ENCODE measurements at regions not wholly inside any gene's neighbourhood (a gene's known extent, or its start where the extent isn't known, plus 50 kb on each side); places are given as distances from the start of the nearest gene placed in this dataset.
"Not testable (repeated sequence)": the region's sequence is repeated elsewhere in the genome, so short reads cannot be mapped to it uniquely, and the experiment has no call there.

GRCh38 chr4:116537828-116538227 lies 547.5 kb downstream of the TRAM1L1 start:
- no peak overlapping the region for H3K27ac ChIP-seq
- intact Hi-C loops (cut with DNase I): no loop called here
- DNase-seq (no peak), ATAC-seq (no peak)
- no peaks in the 10 kb centered on the region for H3K9me3 ChIP-seq
- TF ChIP-seq POLR2A (IDR thresholded peaks at IDR 0.05): no peak
- no peak for TF ChIP-seq CTCF (IDR thresholded peaks at IDR 0.05)
- H3K36me3 ChIP-seq (replicated peaks in 1 of 2; ENCODE audit: insufficient read depth in 1 of 2, low read depth in 2 of 2): no peaks in the 10 kb centered on the region
- H3K27me3 ChIP-seq: no peaks in the 10 kb centered on the region
- no peak overlapping the region for H3K4me3 ChIP-seq
- no peaks in the 10 kb centered on the region for H3K4me1 ChIP-seq

- WGBS, 2 donors: 84 to 86% methylated on average over 6 of the region's 6 CpGs
- intact Hi-C loops (cut with DNase I): not testable (repeated sequence)
Measured at GRCh38 chr4:116536024-116536423, 549.4 kb downstream of the TRAM1L1 start.

GRCh38 chr4:116531870-116532269 lies 553.5 kb downstream of the TRAM1L1 start:
- intact Hi-C loops (cut with DNase I): no loop called here
- TF ChIP-seq CTCF (IDR thresholded peaks at IDR 0.05) (no peak), POLR2A (IDR thresholded peaks at IDR 0.05) (no peak)
- H3K27ac ChIP-seq: no peak overlapping the region

More at GRCh38 chr4:116536024-116536423, 549.4 kb downstream of the TRAM1L1 start:
- DNase-seq; H3K4me1 ChIP-seq; ATAC-seq; H3K27me3 ChIP-seq; H3K9me3 ChIP-seq; H3K4me3 ChIP-seq; H3K36me3 ChIP-seq (replicated peaks in 1 of 2; ENCODE audit: insufficient read depth in 1 of 2, low read depth in 2 of 2); H3K27ac ChIP-seq: not testable (repeated sequence)

GRCh38 chr4:116531026-116531425 lies 554.4 kb downstream of the TRAM1L1 start:
- ATAC-seq (no peak), DNase-seq (no peak)
- Histone ChIP-seq H3K4me3 (no peak overlapping the region), H3K27me3 (no peaks in the 10 kb centered on the region), H3K36me3 (replicated peaks in 1 of 2; ENCODE audit: insufficient read depth in 1 of 2, low read depth in 2 of 2) (no peaks in the 10 kb centered on the region), H3K4me1 (no peaks in the 10 kb centered on the region), H3K9me3 (no peaks in the 10 kb centered on the region), H3K27ac (no peak overlapping the region)
- WGBS, 2 donors: 81 to 83% methylated on average over 3 of the region's 3 CpGs
- TF ChIP-seq POLR2A (IDR thresholded peaks at IDR 0.05) (no peak), CTCF (IDR thresholded peaks at IDR 0.05) (no peak)
- intact Hi-C loops (cut with DNase I): no loop called here

More at GRCh38 chr4:116531870-116532269, 553.5 kb downstream of the TRAM1L1 start:
- 52 to 63% methylated on average over 5 of the region's 5 CpGs for WGBS, 2 donors
- Histone ChIP-seq H3K36me3 (replicated peaks in 1 of 2; ENCODE audit: insufficient read depth in 1 of 2, low read depth in 2 of 2) (no peaks in the 10 kb centered on the region), H3K27me3 (no peaks in the 10 kb centered on the region), H3K9me3 (no peaks in the 10 kb centered on the region), H3K4me3 (no peak overlapping the region), H3K4me1 (no peaks in the 10 kb centered on the region)
- no peak for DNase-seq
- ATAC-seq: no peak

- H3K27me3 ChIP-seq: no peaks in the 10 kb centered on the region
- H3K9me3 ChIP-seq: no peaks in the 10 kb centered on the region
- no peaks in the 10 kb centered on the region for H3K36me3 ChIP-seq (replicated peaks in 1 of 2; ENCODE audit: insufficient read depth in 1 of 2, low read depth in 2 of 2)
- H3K27ac ChIP-seq: no peak overlapping the region
- DNase-seq: no peak
- TF ChIP-seq POLR2A (IDR thresholded peaks at IDR 0.05): no peak
- no peak for TF ChIP-seq CTCF (IDR thresholded peaks at IDR 0.05)
- intact Hi-C loops (cut with DNase I): no loop called here
- ATAC-seq: no peak
- no peak overlapping the region for H3K4me3 ChIP-seq
- 48 to 54% methylated on average over 2 of the region's 2 CpGs for WGBS, 2 donors
- H3K4me1 ChIP-seq: no peaks in the 10 kb centered on the region
Measured at GRCh38 chr4:116530048-116530447, 555.3 kb downstream of the TRAM1L1 start.
